ENCODE measurements at regions not wholly inside any gene's neighbourhood (a gene's known extent, or its start where the extent isn't known, plus 50 kb on each side); places are given as distances from the start of the nearest gene placed in this dataset.

- no peak overlapping the region for H2BK15ac ChIP-seq (ENCODE audit: low read depth, low read length)
- H3K14ac ChIP-seq (replicated peaks; ENCODE audit: low read depth, low read length): no peak overlapping the region
- ChIA-PET CTCF (no interaction called here), POLR2A (ENCODE audit: unreplicated experiment) (no interaction called here)
- H4K91ac ChIP-seq (ENCODE audit: insufficient read depth, low read depth, low read length): no peak overlapping the region
- H3K23ac ChIP-seq (ENCODE audit: low read depth, low read length): no peak overlapping the region
- intact Hi-C loops (cut with micrococcal nuclease): no loop called here
- no peaks in the 10 kb centered on the region for H3K9me1 ChIP-seq (ENCODE audit: insufficient read depth, low read length)
- no peak overlapping the region for H2AK5ac ChIP-seq (ENCODE audit: low read depth, low read length)
- H3K4me2 ChIP-seq (ENCODE audit: low read depth, low read length): no peak overlapping the region
- H3K27me3 ChIP-seq (ENCODE audit: control insufficient read depth, insufficient read depth, low read length): no peaks in the 10 kb centered on the region
- ATAC-seq (ENCODE audit: low read depth) (no peak), DNase-seq (no peak)
- no peak overlapping the region for H3K56ac ChIP-seq (ENCODE audit: extremely low read depth, insufficient read depth, low read length)
- no peaks in the 10 kb centered on the region for H3K9me3 ChIP-seq (ENCODE audit: control insufficient read depth, insufficient read depth, low read length)
- H2BK20ac ChIP-seq (ENCODE audit: low read depth, low read length): no peak overlapping the region
- H3K79me1 ChIP-seq (ENCODE audit: low read depth in 1 of 2, low read length in 2 of 2): no peaks in the 10 kb centered on the region
- no peak overlapping the region for H3K27ac ChIP-seq (ENCODE audit: insufficient read depth, low read length)
- H4K20me1 ChIP-seq (ENCODE audit: insufficient read depth, low read length): no peaks in the 10 kb centered on the region
- H2BK120ac ChIP-seq (ENCODE audit: low read depth, low read length): no peak overlapping the region
- no peaks in the 10 kb centered on the region for H3K4me1 ChIP-seq (ENCODE audit: control insufficient read depth, insufficient read depth, low read length)
- H3K4me3 ChIP-seq (ENCODE audit: insufficient read depth, low read depth, low read length): no peak overlapping the region
- H2BK5ac ChIP-seq (ENCODE audit: low read depth, low read length, poor library complexity, severe bottlenecking): no peak overlapping the region
- no peak overlapping the region for H3K4ac ChIP-seq (ENCODE audit: low read depth, low read length)
- BruUV-seq (replicated peaks): no TSS peak
- dilution Hi-C loops (cut with HindIII; ENCODE audit: low sequenced_read_pairs, unreplicated experiment): no loop called here
- no peaks in the 10 kb centered on the region for H3K36me3 ChIP-seq (ENCODE audit: control insufficient read depth, insufficient read depth, low read length)
- no peak overlapping the region for H2AFZ ChIP-seq (replicated peaks; ENCODE audit: low read length, poor library complexity)
- no peak overlapping the region for H4K8ac ChIP-seq (ENCODE audit: low read depth in 2 of 2, low read length in 2 of 2)
- H2AK9ac ChIP-seq (replicated peaks; ENCODE audit: low read depth, low read length, poor library complexity): no peak overlapping the region
- H4K5ac ChIP-seq (ENCODE audit: low read depth, low read length): no peak overlapping the region
- no peak overlapping the region for H3K18ac ChIP-seq (ENCODE audit: low read depth, low read length)
- in situ Hi-C loops (cut with MboI; ENCODE audit: low sequenced_read_pairs): no loop called here
- no peak overlapping the region for H3K9ac ChIP-seq (ENCODE audit: low read depth, low read length)
- TF ChIP-seq CHD1 (IDR thresholded peaks at IDR 0.05; ENCODE audit: low read depth, low read length): no peak
- no peak for TF ChIP-seq FOS (IDR thresholded peaks at IDR 0.05; ENCODE audit: low read depth, low read length)
- TF ChIP-seq, protein P1, sequence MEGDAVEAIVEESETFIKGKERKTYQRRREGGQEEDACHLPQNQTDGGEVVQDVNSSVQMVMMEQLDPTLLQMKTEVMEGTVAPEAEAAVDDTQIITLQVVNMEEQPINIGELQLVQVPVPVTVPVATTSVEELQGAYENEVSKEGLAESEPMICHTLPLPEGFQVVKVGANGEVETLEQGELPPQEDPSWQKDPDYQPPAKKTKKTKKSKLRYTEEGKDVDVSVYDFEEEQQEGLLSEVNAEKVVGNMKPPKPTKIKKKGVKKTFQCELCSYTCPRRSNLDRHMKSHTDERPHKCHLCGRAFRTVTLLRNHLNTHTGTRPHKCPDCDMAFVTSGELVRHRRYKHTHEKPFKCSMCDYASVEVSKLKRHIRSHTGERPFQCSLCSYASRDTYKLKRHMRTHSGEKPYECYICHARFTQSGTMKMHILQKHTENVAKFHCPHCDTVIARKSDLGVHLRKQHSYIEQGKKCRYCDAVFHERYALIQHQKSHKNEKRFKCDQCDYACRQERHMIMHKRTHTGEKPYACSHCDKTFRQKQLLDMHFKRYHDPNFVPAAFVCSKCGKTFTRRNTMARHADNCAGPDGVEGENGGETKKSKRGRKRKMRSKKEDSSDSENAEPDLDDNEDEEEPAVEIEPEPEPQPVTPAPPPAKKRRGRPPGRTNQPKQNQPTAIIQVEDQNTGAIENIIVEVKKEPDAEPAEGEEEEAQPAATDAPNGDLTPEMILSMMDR (conservative IDR thresholded peaks at IDR 0.05; ENCODE audit: low read depth, low read length): no peak
- no peak for TF ChIP-seq NFE2L2 (IDR thresholded peaks at IDR 0.05; ENCODE audit: low read depth, low read length)
- no peak for TF ChIP-seq CEBPB (IDR thresholded peaks at IDR 0.05; ENCODE audit: low read depth, low read length)
- no peak for TF ChIP-seq MAZ (IDR thresholded peaks at IDR 0.05; ENCODE audit: borderline replicate concordance, low read depth, low read length)
- no peak for TF ChIP-seq ELK1 (IDR thresholded peaks at IDR 0.05; ENCODE audit: borderline replicate concordance, low read depth, low read length)
- TF ChIP-seq USF2 (IDR thresholded peaks at IDR 0.05; ENCODE audit: low read depth, low read length): no peak
- TF ChIP-seq RFX5 (IDR thresholded peaks at IDR 0.05; ENCODE audit: low read depth, low read length): no peak
- TF ChIP-seq RAD21 (IDR thresholded peaks at IDR 0.05; ENCODE audit: low read length): no peak
Observed at GRCh38 chr7:110129159-110129558, 961.8 kb upstream of the LRRN3 start.
